ENCODE measurements at regions not wholly inside any gene's neighbourhood (a gene's known extent, or its start where the extent isn't known, plus 50 kb on each side); places are given as distances from the start of the nearest gene placed in this dataset.

GRCh38 chr19:27890206-27890605 is 1322.7 kb downstream of the UQCRFS1 start:
- no peak overlapping the region for H3K4me3 Mint-ChIP-seq
- H2BK15ac ChIP-seq (ENCODE audit: low read depth, low read length), result no peak overlapping the region
- peaks cover 5% of the 10 kb centered on the region for H3K27me3 Mint-ChIP-seq (ENCODE audit: low read depth)
- no peak overlapping the region for H3K27ac ChIP-seq (ENCODE audit: insufficient read length, low read depth, low read length)
- H2AK5ac ChIP-seq (ENCODE audit: insufficient read length, low read length), result no peak overlapping the region
- peaks cover 9 to 41% (median 33%) of the 10 kb centered on the region in 3 experiments; a peak in 6 of 7 replicates for H3K36me3 Mint-ChIP-seq (ENCODE audit: insufficient read depth in 1 of 3, low read depth in 3 of 3)
- no peaks in the 10 kb centered on the region for H4K20me1 ChIP-seq (ENCODE audit: control insufficient read depth, insufficient read depth, insufficient read length)
- H3K18ac ChIP-seq (ENCODE audit: insufficient read length, low read depth, low read length), result no peak overlapping the region
- H3K4me2 ChIP-seq (ENCODE audit: insufficient read depth, insufficient read length, low read length), result no peak overlapping the region
- H3K9me3 Mint-ChIP-seq, result peaks cover 96 to 97% of the 10 kb centered on the region in 2 experiments
- no peaks in the 10 kb centered on the region for H3K79me2 ChIP-seq (ENCODE audit: insufficient read depth, low read length)
- no peaks in the 10 kb centered on the region for H3K27me3 ChIP-seq (ENCODE audit: insufficient read depth, low read length)
- no peak overlapping the region for H3T11ph ChIP-seq (ENCODE audit: low read length)
- H2BK5ac ChIP-seq (ENCODE audit: insufficient read length, low read length), result no peak overlapping the region
- no peak overlapping the region for H3K27ac Mint-ChIP-seq
- no peak overlapping the region for H3K4ac ChIP-seq (ENCODE audit: low read depth, low read length)
- H3K14ac ChIP-seq (ENCODE audit: insufficient read depth, low read length), result no peak overlapping the region
- H4K91ac ChIP-seq (ENCODE audit: insufficient read length, low read depth, low read length), result no peak overlapping the region
- no peaks in the 10 kb centered on the region for H3K79me1 ChIP-seq (ENCODE audit: insufficient read depth, low read depth, low read length, poor library complexity, severe bottlenecking)
- no peak overlapping the region for H2BK20ac ChIP-seq (ENCODE audit: low read depth, low read length, poor library complexity, severe bottlenecking)
- H2BK120ac ChIP-seq (ENCODE audit: low read depth, low read length, poor library complexity, severe bottlenecking), result no peak overlapping the region
- no peak for DNase-seq
- no peaks in the 10 kb centered on the region for H3K4me1 Mint-ChIP-seq
- H3K4me1 ChIP-seq (ENCODE audit: insufficient read depth, low read length), result no peaks in the 10 kb centered on the region
- H2BK12ac ChIP-seq (ENCODE audit: insufficient read length, low read depth, low read length), result no peak overlapping the region
- H2AFZ ChIP-seq (ENCODE audit: low read length), result no peak overlapping the region
- no peak overlapping the region for H4K8ac ChIP-seq (replicated peaks; ENCODE audit: insufficient read length, low read depth, low read length)
- no CpG with 5 or more reads among the region's 3 CpGs for WGBS (ENCODE audit: extremely low coverage, insufficient read length, low lambda C conversion rate)
- H3K23ac ChIP-seq (ENCODE audit: insufficient read length, low read depth, low read length), result no peak overlapping the region
- H3K9me3 ChIP-seq (ENCODE audit: control insufficient read depth, low read depth, low read length), result peaks cover 100% of the 10 kb centered on the region
- H3K23me2 ChIP-seq (ENCODE audit: insufficient read length, low read depth, low read length, poor library complexity, severe bottlenecking), result no peaks in the 10 kb centered on the region
- H3K56ac ChIP-seq (ENCODE audit: insufficient read length, low read depth, low read length), result no peak overlapping the region
- TF ChIP-seq CTCF (conservative IDR thresholded peaks at IDR 0.05), result no peak
- H4K5ac ChIP-seq (ENCODE audit: insufficient read length, low read depth, low read length), result no peak overlapping the region
- H3K9ac ChIP-seq (ENCODE audit: extremely low read depth, insufficient read length, low read length), result no peak overlapping the region
